ENCODE measurements at regions not wholly inside any gene's neighbourhood (a gene's known extent, or its start where the extent isn't known, plus 50 kb on each side); places are given as distances from the start of the nearest gene placed in this dataset.

GRCh38 chr9:16064771-16065170 is 511.9 kb downstream of the CCDC171 start:
- no peak for TF ChIP-seq POLR2A (IDR thresholded peaks at IDR 0.05)
- TF ChIP-seq, protein P1, sequence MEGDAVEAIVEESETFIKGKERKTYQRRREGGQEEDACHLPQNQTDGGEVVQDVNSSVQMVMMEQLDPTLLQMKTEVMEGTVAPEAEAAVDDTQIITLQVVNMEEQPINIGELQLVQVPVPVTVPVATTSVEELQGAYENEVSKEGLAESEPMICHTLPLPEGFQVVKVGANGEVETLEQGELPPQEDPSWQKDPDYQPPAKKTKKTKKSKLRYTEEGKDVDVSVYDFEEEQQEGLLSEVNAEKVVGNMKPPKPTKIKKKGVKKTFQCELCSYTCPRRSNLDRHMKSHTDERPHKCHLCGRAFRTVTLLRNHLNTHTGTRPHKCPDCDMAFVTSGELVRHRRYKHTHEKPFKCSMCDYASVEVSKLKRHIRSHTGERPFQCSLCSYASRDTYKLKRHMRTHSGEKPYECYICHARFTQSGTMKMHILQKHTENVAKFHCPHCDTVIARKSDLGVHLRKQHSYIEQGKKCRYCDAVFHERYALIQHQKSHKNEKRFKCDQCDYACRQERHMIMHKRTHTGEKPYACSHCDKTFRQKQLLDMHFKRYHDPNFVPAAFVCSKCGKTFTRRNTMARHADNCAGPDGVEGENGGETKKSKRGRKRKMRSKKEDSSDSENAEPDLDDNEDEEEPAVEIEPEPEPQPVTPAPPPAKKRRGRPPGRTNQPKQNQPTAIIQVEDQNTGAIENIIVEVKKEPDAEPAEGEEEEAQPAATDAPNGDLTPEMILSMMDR (IDR thresholded peaks at IDR 0.05) = no peak
